Nephron progenitor cell (in vitro differentiated cells): ENCODE measurements at regions not wholly inside any gene's neighbourhood (a gene's known extent, or its start where the extent isn't known, plus 50 kb on each side); places are given as distances from the start of the nearest gene placed in this dataset.

Experiments used
- DNase-seq: peaks from one replicate; pipeline ENCODE4 v3.0.0; 2021
- H3K27ac Mint-ChIP-seq: 2 replicates; pipeline ENCODE4 v1.8.0; 2021; ENCODE audit warnings: mild to moderate bottlenecking, moderate library complexity, mixed read lengths
- H3K27me3 Mint-ChIP-seq: 2 replicates; pipeline ENCODE4 v1.8.0; 2021; ENCODE audit warnings: mild to moderate bottlenecking, low read depth, mixed read lengths; ENCODE audit not compliant: poor library complexity
- H3K36me3 Mint-ChIP-seq: 2 replicates; pipeline ENCODE4 v1.8.0; 2021; ENCODE audit warnings: low read depth, mixed read lengths
- H3K4me1 Mint-ChIP-seq: 2 replicates; pipeline ENCODE4 v1.8.0; 2021; ENCODE audit warnings: mixed read lengths
- H3K4me3 Mint-ChIP-seq: 2 replicates; pipeline ENCODE4 v1.8.0; 2021; ENCODE audit warnings: mild to moderate bottlenecking, moderate library complexity, mixed read lengths
- H3K9me3 Mint-ChIP-seq: 2 replicates; pipeline ENCODE4 v1.8.0; 2021; ENCODE audit warnings: mild to moderate bottlenecking, moderate library complexity, mixed read lengths
- CTCF ChIP-seq: fragments of 200-600 bp; sonication (generic); IDR thresholded peaks from 2 replicates; pipeline ENCODE4 v1.5.0; 2021; ENCODE audit warnings: antibody characterized with exemption

- no peaks in the 10 kb centered on the region for H3K36me3 Mint-ChIP-seq
- no peaks in the 10 kb centered on the region for H3K9me3 Mint-ChIP-seq
- no peak overlapping the region for H3K4me3 Mint-ChIP-seq
- no peaks in the 10 kb centered on the region for H3K27me3 Mint-ChIP-seq
- no peak for DNase-seq
- TF ChIP-seq CTCF, result no peak
- no peaks in the 10 kb centered on the region for H3K4me1 Mint-ChIP-seq
- no peak overlapping the region for H3K27ac Mint-ChIP-seq
These were observed 57.6 kb upstream of the HMGCLL1 start for GRCh38 chr6:55636406-55637102.

GRCh38 chr6:55633471-55633870 is 54.5 kb upstream of the HMGCLL1 start:
- H3K4me1 Mint-ChIP-seq, result no peaks in the 10 kb centered on the region
- H3K4me3 Mint-ChIP-seq, result no peak overlapping the region
- H3K36me3 Mint-ChIP-seq, result no peaks in the 10 kb centered on the region
- H3K27ac Mint-ChIP-seq, result no peak overlapping the region
- no peak for DNase-seq
- H3K9me3 Mint-ChIP-seq, result peaks cover 6% of the 10 kb centered on the region
- no peak for TF ChIP-seq CTCF
- H3K27me3 Mint-ChIP-seq, result no peaks in the 10 kb centered on the region

- no peak for DNase-seq
- peaks cover 7% of the 10 kb centered on the region for H3K9me3 Mint-ChIP-seq
- H3K4me1 Mint-ChIP-seq, result no peaks in the 10 kb centered on the region
- H3K27ac Mint-ChIP-seq, result no peak overlapping the region
- no peaks in the 10 kb centered on the region for H3K36me3 Mint-ChIP-seq
- no peak overlapping the region for H3K4me3 Mint-ChIP-seq
- no peak for TF ChIP-seq CTCF
- no peaks in the 10 kb centered on the region for H3K27me3 Mint-ChIP-seq
These were observed 54.0 kb upstream of the HMGCLL1 start for GRCh38 chr6:55632953-55633352.
